Hepatocyte (in vitro differentiated cells): ENCODE measurements at regions not wholly inside any gene's neighbourhood (a gene's known extent, or its start where the extent isn't known, plus 50 kb on each side); places are given as distances from the start of the nearest gene placed in this dataset.

Experiments
- DNase-seq: peaks from one replicate; pipeline ENCODE4 v3.0.0-alpha.2; 2016; ENCODE audit warnings: low spot score
- H2AFZ ChIP-seq: fragments of 200-600 bp; sonication (generic); 2 replicates; pipeline ENCODE4 v1.6.0; 2016; ENCODE audit warnings: antibody characterized with exemption, mild to moderate bottlenecking
- H3K27ac ChIP-seq: fragments of 200-600 bp; sonication (generic); 2 replicates; pipeline ENCODE4 v1.5.1; 2016; ENCODE audit warnings: mild to moderate bottlenecking
- H3K27me3 ChIP-seq: fragments of 200-600 bp; sonication (generic); 2 replicates; pipeline ENCODE4 v1.6.1; 2016
- H3K36me3 ChIP-seq: fragments of 200-600 bp; sonication (generic); replicated peaks from 2 replicates; pipeline ENCODE4 v1.5.1; 2016; ENCODE audit warnings: low read depth; ENCODE audit not compliant: insufficient read depth
- H3K4me1 ChIP-seq: fragments of 200-600 bp; sonication (generic); 2 replicates; pipeline ENCODE4 v1.5.1; 2016; ENCODE audit warnings: mild to moderate bottlenecking, moderate library complexity; ENCODE audit not compliant: insufficient read depth
- H3K4me2 ChIP-seq: fragments of 200-600 bp; sonication (generic); 2 replicates; pipeline ENCODE4 v1.6.0; 2016
- H3K4me3 ChIP-seq: fragments of 200-600 bp; sonication (generic); 2 replicates; pipeline ENCODE4 v1.5.1; 2016; ENCODE audit warnings: mild to moderate bottlenecking
- H3K79me2 ChIP-seq: fragments of 200-600 bp; sonication (generic); 2 replicates; pipeline ENCODE4 v1.6.0; 2017; ENCODE audit warnings: mild to moderate bottlenecking
- H3K9me2 ChIP-seq: fragments of 200-600 bp; sonication (generic); replicated peaks from 2 replicates; pipeline ENCODE4 v1.6.0; 2017; ENCODE audit warnings: mild to moderate bottlenecking; ENCODE audit not compliant: insufficient read depth
- H3K9me3 ChIP-seq: fragments of 200-600 bp; sonication (generic); 2 replicates; pipeline ENCODE4 v1.5.1; 2016; ENCODE audit warnings: low read depth, mild to moderate bottlenecking
- H4K20me1 ChIP-seq: fragments of 200-600 bp; sonication (generic); 2 replicates; pipeline ENCODE4 v1.6.0; 2016; ENCODE audit warnings: mild to moderate bottlenecking; ENCODE audit not compliant: insufficient read depth, poor library complexity, severe bottlenecking
- EZH2 ChIP-seq: fragments of 200-600 bp; sonication (generic); IDR thresholded peaks from 2 replicates; pipeline ENCODE4 v1.6.1; 2016; ENCODE audit warnings: antibody characterized with exemption, mild to moderate bottlenecking, borderline replicate concordance
- EZH2phosphoT487 ChIP-seq: fragments of 200-600 bp; sonication (generic); IDR thresholded peaks from one replicate; pipeline ENCODE4 v1.6.1; 2018; ENCODE audit warnings: antibody characterized with exemption, mild to moderate bottlenecking, low read depth, moderate library complexity; ENCODE audit not compliant: unreplicated experiment, severe bottlenecking
- WGBS: methylation state at CpG from one replicate; pipeline ENCODE4 v1.1.6; 2016; ENCODE audit warnings: low lambda C conversion rate; ENCODE audit errors: missing lambda C conversion rate; 5-methylcytosine and 5-hydroxymethylcytosine counted together
- TF ChIP-seq, protein P1 (sequence below): fragments of 200-600 bp; sonication (generic); IDR thresholded peaks from 2 replicates; pipeline ENCODE4 v1.5.1; 2016; ENCODE audit warnings: antibody characterized with exemption, mild to moderate bottlenecking; ENCODE audit not compliant: poor library complexity

DNA sequence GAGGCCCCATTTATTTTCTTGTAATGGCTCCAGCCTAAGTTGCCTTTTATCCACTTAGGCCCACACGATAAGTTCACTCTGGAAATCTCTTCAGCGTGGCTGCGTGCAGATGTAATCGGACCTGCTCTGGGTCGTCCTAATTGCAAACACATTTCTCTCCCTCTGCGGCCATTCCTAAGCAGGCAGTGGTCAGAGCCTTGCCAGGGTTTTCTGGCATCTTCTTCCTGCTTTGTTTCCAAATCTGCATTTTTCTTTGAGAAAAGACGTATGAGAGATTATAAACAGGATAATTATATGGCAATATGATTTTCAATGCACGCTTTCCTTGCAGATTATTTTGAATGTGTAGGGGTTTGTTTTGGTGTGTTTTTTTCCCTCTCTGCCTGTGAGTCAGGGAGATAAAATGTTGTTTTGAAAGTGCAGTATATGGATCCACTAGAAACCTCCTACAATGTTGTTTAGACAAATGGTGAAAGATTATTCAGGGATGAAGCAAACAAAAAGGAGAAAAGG lies 239.4 kb upstream of the TANK start:
- H3K27ac ChIP-seq, result peak overlapping the region; percentile 82
- DNase-seq, result peak; percentile 55
- H3K9me3 ChIP-seq, result no peaks in the 10 kb centered on the region
- H3K79me2 ChIP-seq, result no peaks in the 10 kb centered on the region
- H3K4me3 ChIP-seq, result no peak overlapping the region
- TF ChIP-seq, protein P1, sequence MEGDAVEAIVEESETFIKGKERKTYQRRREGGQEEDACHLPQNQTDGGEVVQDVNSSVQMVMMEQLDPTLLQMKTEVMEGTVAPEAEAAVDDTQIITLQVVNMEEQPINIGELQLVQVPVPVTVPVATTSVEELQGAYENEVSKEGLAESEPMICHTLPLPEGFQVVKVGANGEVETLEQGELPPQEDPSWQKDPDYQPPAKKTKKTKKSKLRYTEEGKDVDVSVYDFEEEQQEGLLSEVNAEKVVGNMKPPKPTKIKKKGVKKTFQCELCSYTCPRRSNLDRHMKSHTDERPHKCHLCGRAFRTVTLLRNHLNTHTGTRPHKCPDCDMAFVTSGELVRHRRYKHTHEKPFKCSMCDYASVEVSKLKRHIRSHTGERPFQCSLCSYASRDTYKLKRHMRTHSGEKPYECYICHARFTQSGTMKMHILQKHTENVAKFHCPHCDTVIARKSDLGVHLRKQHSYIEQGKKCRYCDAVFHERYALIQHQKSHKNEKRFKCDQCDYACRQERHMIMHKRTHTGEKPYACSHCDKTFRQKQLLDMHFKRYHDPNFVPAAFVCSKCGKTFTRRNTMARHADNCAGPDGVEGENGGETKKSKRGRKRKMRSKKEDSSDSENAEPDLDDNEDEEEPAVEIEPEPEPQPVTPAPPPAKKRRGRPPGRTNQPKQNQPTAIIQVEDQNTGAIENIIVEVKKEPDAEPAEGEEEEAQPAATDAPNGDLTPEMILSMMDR, result no peak
- no peak for TF ChIP-seq EZH2
- TF ChIP-seq EZH2phosphoT487, result no peak
- WGBS, result 41% methylated on average over 8 of the region's 8 CpGs
- no peaks in the 10 kb centered on the region for H3K27me3 ChIP-seq
- no peaks in the 10 kb centered on the region for H3K36me3 ChIP-seq
- H4K20me1 ChIP-seq, result no peaks in the 10 kb centered on the region
- H2AFZ ChIP-seq, result no peak overlapping the region
- H3K4me2 ChIP-seq, result peak overlapping the region; percentile 43
- no peaks in the 10 kb centered on the region for H3K4me1 ChIP-seq
- no peaks in the 10 kb centered on the region for H3K9me2 ChIP-seq

DNA sequence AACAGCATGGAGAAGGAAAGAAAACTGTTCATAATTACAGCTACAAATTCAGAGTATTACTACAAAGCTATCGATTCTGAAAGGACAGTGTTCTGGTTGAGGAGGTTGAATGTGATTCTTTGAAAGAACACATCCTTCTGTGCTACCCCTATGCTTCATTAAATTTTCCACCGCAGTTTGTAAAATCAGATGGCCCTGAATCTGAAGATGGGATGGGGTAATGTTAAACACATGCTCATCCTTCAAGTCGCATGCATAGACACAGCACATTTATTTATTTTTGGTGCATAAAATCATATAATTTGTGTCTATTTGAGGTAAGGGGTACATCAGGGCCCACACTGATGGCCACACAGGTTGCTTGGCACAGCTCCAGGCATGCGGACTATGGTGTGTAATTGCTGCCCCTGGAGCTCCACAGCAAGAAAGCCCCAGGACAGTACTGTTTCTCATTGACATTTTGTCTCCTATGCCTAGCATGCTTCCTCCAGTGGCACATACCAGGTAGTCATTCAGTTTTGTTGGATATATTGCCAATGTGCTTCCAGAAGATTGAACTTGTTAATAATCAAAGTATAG lies 238.8 kb upstream of the TANK start:
- H3K9me2 ChIP-seq, result no peaks in the 10 kb centered on the region
- H3K27ac ChIP-seq, result peak overlapping the region; percentile 82
- H3K4me2 ChIP-seq, result peak overlapping the region; percentile 43
- no peaks in the 10 kb centered on the region for H3K79me2 ChIP-seq
- no peak overlapping the region for H2AFZ ChIP-seq
- no peaks in the 10 kb centered on the region for H3K4me1 ChIP-seq
- WGBS, result 57% methylated on average over 4 of the region's 4 CpGs
- TF ChIP-seq, protein P1, result no peak
- TF ChIP-seq EZH2phosphoT487 (no peak), EZH2 (no peak)
- no peaks in the 10 kb centered on the region for H3K36me3 ChIP-seq
- H3K4me3 ChIP-seq, result no peak overlapping the region
- no peaks in the 10 kb centered on the region for H3K27me3 ChIP-seq
- DNase-seq, result peak; percentile 8
- H3K9me3 ChIP-seq, result no peaks in the 10 kb centered on the region
- no peaks in the 10 kb centered on the region for H4K20me1 ChIP-seq

DNA sequence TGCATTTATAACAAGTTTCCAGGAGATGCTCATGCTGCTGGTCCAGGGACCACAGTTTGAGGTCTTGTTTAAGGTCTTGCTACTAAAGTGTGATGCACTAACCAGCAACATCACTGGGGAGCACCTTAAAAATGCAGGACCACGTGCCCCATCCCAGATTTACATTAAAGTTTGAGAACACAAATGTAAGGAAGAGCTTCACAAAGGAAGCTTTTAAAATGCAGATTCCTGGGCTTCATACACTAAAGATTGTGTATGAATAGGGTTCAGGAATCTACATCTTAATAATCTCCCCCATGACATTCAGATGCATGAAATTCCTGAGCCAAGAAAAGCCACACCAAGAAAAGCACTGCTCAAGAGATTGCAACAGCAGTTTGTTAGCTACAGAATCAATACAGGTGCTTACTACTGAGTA lies 235.3 kb upstream of the TANK start:
- H3K4me1 ChIP-seq, result no peaks in the 10 kb centered on the region
- H3K4me3 ChIP-seq, result no peak overlapping the region
- TF ChIP-seq EZH2 (no peak), EZH2phosphoT487 (no peak)
- TF ChIP-seq, protein P1, result no peak
- H2AFZ ChIP-seq, result no peak overlapping the region
- no peaks in the 10 kb centered on the region for H3K79me2 ChIP-seq
- no peaks in the 10 kb centered on the region for H3K9me2 ChIP-seq
- H4K20me1 ChIP-seq, result no peaks in the 10 kb centered on the region
- no peak for DNase-seq
- no peak overlapping the region for H3K27ac ChIP-seq
- WGBS, result 63% methylated on average over 1 of the region's 1 CpG
- no peak overlapping the region for H3K4me2 ChIP-seq
- no peaks in the 10 kb centered on the region for H3K9me3 ChIP-seq
- H3K36me3 ChIP-seq, result no peaks in the 10 kb centered on the region
- H3K27me3 ChIP-seq, result no peaks in the 10 kb centered on the region
